DND-41 (cell line): ENCODE measurements at regions not wholly inside any gene's neighbourhood (a gene's known extent, or its start where the extent isn't known, plus 50 kb on each side); places are given as distances from the start of the nearest gene placed in this dataset.
"Not testable (repeated sequence)": the region's sequence is repeated elsewhere in the genome, so short reads cannot be mapped to it uniquely, and the experiment has no call there.

ENCODE experiments used
- EZH2 ChIP-seq: IDR thresholded peaks from 3 replicates; pipeline ENCODE4 v1.6.1; 2012; ENCODE audit warnings: borderline replicate concordance, low read depth, mild to moderate bottlenecking, moderate library complexity, low read length, inconsistent platforms; ENCODE audit not compliant: severe bottlenecking
- TF ChIP-seq, protein P1 (sequence below): IDR thresholded peaks from 2 replicates; pipeline ENCODE4 v1.5.1; 2012; ENCODE audit warnings: borderline replicate concordance, low read length, moderate library complexity, mild to moderate bottlenecking; ENCODE audit not compliant: poor library complexity, severe bottlenecking; ENCODE audit errors: extremely low read depth

DNA sequence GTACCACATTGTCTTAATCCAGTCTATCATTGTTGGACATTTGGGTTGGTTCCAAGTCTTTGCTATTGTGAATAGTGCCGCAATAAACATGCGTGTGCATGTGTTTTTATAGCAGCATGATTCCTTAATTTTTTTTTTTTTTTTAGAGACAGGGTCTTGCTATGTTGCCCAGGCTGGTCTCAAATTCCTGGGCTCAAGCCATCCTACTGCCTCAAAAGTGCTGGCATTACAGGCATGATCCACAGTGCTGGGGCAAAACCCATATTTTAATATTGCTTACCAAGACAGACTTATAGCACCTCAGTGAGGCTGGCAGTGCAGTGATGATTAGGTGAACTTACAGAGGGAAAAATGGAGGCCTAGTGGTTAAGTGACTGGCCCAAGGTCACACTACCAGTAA lies 116.5 kb upstream of the CDYL start:
- TF ChIP-seq, protein P1, sequence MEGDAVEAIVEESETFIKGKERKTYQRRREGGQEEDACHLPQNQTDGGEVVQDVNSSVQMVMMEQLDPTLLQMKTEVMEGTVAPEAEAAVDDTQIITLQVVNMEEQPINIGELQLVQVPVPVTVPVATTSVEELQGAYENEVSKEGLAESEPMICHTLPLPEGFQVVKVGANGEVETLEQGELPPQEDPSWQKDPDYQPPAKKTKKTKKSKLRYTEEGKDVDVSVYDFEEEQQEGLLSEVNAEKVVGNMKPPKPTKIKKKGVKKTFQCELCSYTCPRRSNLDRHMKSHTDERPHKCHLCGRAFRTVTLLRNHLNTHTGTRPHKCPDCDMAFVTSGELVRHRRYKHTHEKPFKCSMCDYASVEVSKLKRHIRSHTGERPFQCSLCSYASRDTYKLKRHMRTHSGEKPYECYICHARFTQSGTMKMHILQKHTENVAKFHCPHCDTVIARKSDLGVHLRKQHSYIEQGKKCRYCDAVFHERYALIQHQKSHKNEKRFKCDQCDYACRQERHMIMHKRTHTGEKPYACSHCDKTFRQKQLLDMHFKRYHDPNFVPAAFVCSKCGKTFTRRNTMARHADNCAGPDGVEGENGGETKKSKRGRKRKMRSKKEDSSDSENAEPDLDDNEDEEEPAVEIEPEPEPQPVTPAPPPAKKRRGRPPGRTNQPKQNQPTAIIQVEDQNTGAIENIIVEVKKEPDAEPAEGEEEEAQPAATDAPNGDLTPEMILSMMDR = not testable (repeated sequence)
- TF ChIP-seq EZH2 = not testable (repeated sequence)
